ENCODE measurements at regions not wholly inside any gene's neighbourhood (a gene's known extent, or its start where the extent isn't known, plus 50 kb on each side); places are given as distances from the start of the nearest gene placed in this dataset.

DNA sequence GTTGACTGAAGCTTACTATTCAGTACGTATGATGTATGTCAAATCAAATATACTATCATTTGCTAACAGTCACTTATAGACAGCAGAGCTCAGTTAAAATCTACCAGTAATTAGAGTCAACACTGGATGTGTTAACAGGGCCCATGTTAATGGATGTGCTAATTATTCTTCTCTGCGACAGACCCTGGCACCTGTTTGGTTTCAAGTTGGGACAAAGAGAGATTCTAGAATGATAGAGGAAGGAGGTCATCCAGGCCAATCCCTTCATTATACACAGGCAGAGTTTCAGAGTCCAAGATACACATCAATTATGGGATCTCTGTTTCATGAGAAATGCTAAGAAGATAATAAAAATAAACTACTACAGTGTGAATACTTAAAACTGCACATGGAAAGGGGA lies 615.0 kb downstream of the ZNF608 start:
- intact Hi-C loops (cut with DNase I; ENCODE audit: low total_unique reads) = no loop called here
- Histone ChIP-seq H3K9me3 (no peaks in the 10 kb centered on the region), H3K27me3 (no peaks in the 10 kb centered on the region), H3K4me1 (peaks cover 0 to 10% (median 3%) of the 10 kb centered on the region in 4 donors), H3K4me3 (no peak overlapping the region), H3K36me3 (no peaks in the 10 kb centered on the region), H3K27ac (no peak overlapping the region)
- no peak for DNase-seq
- 83 to 95% (median 90%) methylated on average over 2 of the region's 2 CpGs for WGBS, 5 donors
- TF ChIP-seq, protein P1, sequence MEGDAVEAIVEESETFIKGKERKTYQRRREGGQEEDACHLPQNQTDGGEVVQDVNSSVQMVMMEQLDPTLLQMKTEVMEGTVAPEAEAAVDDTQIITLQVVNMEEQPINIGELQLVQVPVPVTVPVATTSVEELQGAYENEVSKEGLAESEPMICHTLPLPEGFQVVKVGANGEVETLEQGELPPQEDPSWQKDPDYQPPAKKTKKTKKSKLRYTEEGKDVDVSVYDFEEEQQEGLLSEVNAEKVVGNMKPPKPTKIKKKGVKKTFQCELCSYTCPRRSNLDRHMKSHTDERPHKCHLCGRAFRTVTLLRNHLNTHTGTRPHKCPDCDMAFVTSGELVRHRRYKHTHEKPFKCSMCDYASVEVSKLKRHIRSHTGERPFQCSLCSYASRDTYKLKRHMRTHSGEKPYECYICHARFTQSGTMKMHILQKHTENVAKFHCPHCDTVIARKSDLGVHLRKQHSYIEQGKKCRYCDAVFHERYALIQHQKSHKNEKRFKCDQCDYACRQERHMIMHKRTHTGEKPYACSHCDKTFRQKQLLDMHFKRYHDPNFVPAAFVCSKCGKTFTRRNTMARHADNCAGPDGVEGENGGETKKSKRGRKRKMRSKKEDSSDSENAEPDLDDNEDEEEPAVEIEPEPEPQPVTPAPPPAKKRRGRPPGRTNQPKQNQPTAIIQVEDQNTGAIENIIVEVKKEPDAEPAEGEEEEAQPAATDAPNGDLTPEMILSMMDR (IDR thresholded peaks at IDR 0.05) = no peak
- no peak for TF ChIP-seq POLR2AphosphoS5 (IDR thresholded peaks at IDR 0.05)
- TF ChIP-seq POLR2A (IDR thresholded peaks at IDR 0.05) = no peak
- no peak for TF ChIP-seq EP300 (IDR thresholded peaks at IDR 0.05)

DNA sequence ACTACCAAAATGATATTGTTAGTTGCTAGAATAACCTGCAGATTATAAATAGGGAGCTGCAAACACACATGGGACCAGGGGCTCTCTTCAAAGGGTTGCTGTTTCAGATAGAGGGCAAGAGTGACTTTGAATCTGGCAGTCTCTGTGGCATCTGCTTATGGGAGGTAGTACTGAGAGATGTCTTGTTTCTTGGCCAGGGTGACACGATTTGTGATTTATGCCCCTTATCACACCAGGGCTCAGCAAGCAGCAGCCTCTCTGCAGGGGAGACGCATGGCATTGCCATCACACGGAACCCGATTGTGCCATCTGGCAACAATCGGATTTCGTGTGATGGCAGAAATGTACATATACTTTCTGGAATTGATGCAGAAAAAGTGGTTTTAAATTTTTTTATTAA lies 615.6 kb downstream of the ZNF608 start:
- Histone ChIP-seq H3K4me3 (no peak overlapping the region), H3K36me3 (no peaks in the 10 kb centered on the region), H3K27ac (no peak overlapping the region), H3K27me3 (no peaks in the 10 kb centered on the region), H3K9me3 (no peaks in the 10 kb centered on the region), H3K4me1 (peaks cover 0 to 10% (median 3%) of the 10 kb centered on the region in 4 donors)
- no peak for TF ChIP-seq EP300 (IDR thresholded peaks at IDR 0.05)
- TF ChIP-seq, protein P1 (IDR thresholded peaks at IDR 0.05) = no peak
- no peak for TF ChIP-seq POLR2AphosphoS5 (IDR thresholded peaks at IDR 0.05)
- intact Hi-C loops (cut with DNase I; ENCODE audit: low total_unique reads) = no loop called here
- no peak for DNase-seq
- WGBS, 5 donors = 84 to 95% (median 94%) methylated on average over 6 of the region's 6 CpGs

- no peaks in the 10 kb centered on the region for H3K9me3 ChIP-seq
- 89 to 95% (median 93%) methylated on average over 3 of the region's 3 CpGs for WGBS, 5 donors
- DNase-seq = no peak
- no peak overlapping the region for H3K4me3 ChIP-seq
- no peak for TF ChIP-seq EP300 (IDR thresholded peaks at IDR 0.05)
- TF ChIP-seq, protein P1 (IDR thresholded peaks at IDR 0.05) = no peak
- TF ChIP-seq POLR2AphosphoS5 (IDR thresholded peaks at IDR 0.05) = no peak
- no peak for TF ChIP-seq POLR2A (IDR thresholded peaks at IDR 0.05)
- H3K27ac ChIP-seq = no peak overlapping the region
- no peaks in the 10 kb centered on the region for H3K36me3 ChIP-seq
- H3K27me3 ChIP-seq = no peaks in the 10 kb centered on the region
- intact Hi-C loops (cut with DNase I; ENCODE audit: low total_unique reads) = no loop called here
- H3K4me1 ChIP-seq = peaks cover 0 to 21% (median 3%) of the 10 kb centered on the region in 4 donors
Measured at GRCh38 chr5:124128867-124129266, 616.9 kb downstream of the CSNK1G3 start.

- Histone ChIP-seq H3K4me1 (peaks cover 0 to 21% (median 3%) of the 10 kb centered on the region in 4 donors), H3K36me3 (no peaks in the 10 kb centered on the region), H3K4me3 (no peak overlapping the region), H3K9me3 (no peaks in the 10 kb centered on the region), H3K27ac (no peak overlapping the region), H3K27me3 (no peaks in the 10 kb centered on the region)
- 82 to 94% (median 93%) methylated on average over 5 of the region's 5 CpGs for WGBS, 5 donors
- TF ChIP-seq EP300 (IDR thresholded peaks at IDR 0.05) (no peak), POLR2A (IDR thresholded peaks at IDR 0.05) (no peak), POLR2AphosphoS5 (IDR thresholded peaks at IDR 0.05) (no peak)
- TF ChIP-seq, protein P1 (IDR thresholded peaks at IDR 0.05) = no peak
- DNase-seq = no peak
- intact Hi-C loops (cut with DNase I; ENCODE audit: low total_unique reads) = no loop called here
Measured at GRCh38 chr5:124126504-124127217, 614.7 kb downstream of the CSNK1G3 start.

All from stomach (tissue), 8 donors.